ENCODE measurements at regions not wholly inside any gene's neighbourhood (a gene's known extent, or its start where the extent isn't known, plus 50 kb on each side); places are given as distances from the start of the nearest gene placed in this dataset.

- TF ChIP-seq CTCF (conservative IDR thresholded peaks at IDR 0.05; ENCODE audit: low read depth, low read length): no peak
- no peak for TF ChIP-seq SMC3 (IDR thresholded peaks at IDR 0.05; ENCODE audit: low read depth, low read length)
- TF ChIP-seq POLR2A (IDR thresholded peaks at IDR 0.05; ENCODE audit: low read depth, low read length): no peak
- TF ChIP-seq RAD21 (IDR thresholded peaks at IDR 0.05; ENCODE audit: low read length): no peak
- TF ChIP-seq FOS (IDR thresholded peaks at IDR 0.05; ENCODE audit: low read depth, low read length): no peak
- TF ChIP-seq MAFK (IDR thresholded peaks at IDR 0.05; ENCODE audit: low read depth, low read length): no peak
Observed at GRCh38 chr18:25862881-25863600, 227.4 kb downstream of the SS18 start.

Data from IMR-90 (cell line).